Lower leg skin (tissue), 4 donors: ENCODE measurements at regions not wholly inside any gene's neighbourhood (a gene's known extent, or its start where the extent isn't known, plus 50 kb on each side); places are given as distances from the start of the nearest gene placed in this dataset.

Source experiments
- DNase-seq, 2 donors: peaks; one replicate each; pipeline ENCODE4 v3.0.0-alpha.2; 2019; ENCODE audit warnings: low spot score in 2 of 2
- H3K4me3 ChIP-seq: fragments of 200-600 bp; sonication (generic); 2 replicates; pipeline ENCODE4 v1.5.1; 2017; ENCODE audit warnings: mild to moderate bottlenecking, low read depth; ENCODE audit not compliant: poor library complexity, severe bottlenecking
- CTCF ChIP-seq, 3 donors: fragments of 450-650 bp; IDR thresholded peaks; one replicate each; pipeline ENCODE4 v1.5.1; 2016; ENCODE audit warnings: antibody characterized with exemption in 3 of 3, mild to moderate bottlenecking in 3 of 3, moderate library complexity in 2 of 3
- POLR2A ChIP-seq, 2 donors: fragments of 450-650 bp; IDR thresholded peaks; one replicate each; pipeline ENCODE4 v1.6.1; 2016 to 2017; ENCODE audit warnings: antibody characterized with exemption in 2 of 2, mild to moderate bottlenecking in 1 of 2, moderate library complexity in 1 of 2
- WGBS, 2 donors: methylation state at CpG; one replicate each; pipeline ENCODE4 v1.1.5; 2018; 5-methylcytosine and 5-hydroxymethylcytosine counted together
- intact Hi-C: fragments of 100-400 bp; cut with DNase I; formaldehyde crosslinking; loops from one replicate; pipeline ENCODE4 v1.15.0; 2023; ENCODE audit warnings: low total_unique reads

GRCh38 chr3:70855149-70855548, 542.7 kb upstream of the MDFIC2 start:
- intact Hi-C loops, result no loop called here
- no peak for DNase-seq
- H3K4me3 ChIP-seq, result no peak overlapping the region
- no peak for TF ChIP-seq POLR2A (IDR thresholded peaks at IDR 0.05)
- no peak for TF ChIP-seq CTCF (IDR thresholded peaks at IDR 0.05)
- WGBS, 2 donors, result 78 to 85% methylated on average over 2 of the region's 2 CpGs

- TF ChIP-seq POLR2A (IDR thresholded peaks at IDR 0.05) (no peak), CTCF (IDR thresholded peaks at IDR 0.05) (no peak)
- WGBS, 2 donors, result 39 to 46% methylated on average over 6 of the region's 6 CpGs
- DNase-seq, result no peak
- intact Hi-C loops, result no loop called here
- H3K4me3 ChIP-seq, result no peak overlapping the region
Observed at GRCh38 chr3:70854108-70854507, 541.7 kb upstream of the MDFIC2 start.

GRCh38 chr3:70853161-70853944, 540.9 kb upstream of the MDFIC2 start:
- DNase-seq, result no peak
- H3K4me3 ChIP-seq, result no peak overlapping the region
- TF ChIP-seq POLR2A (IDR thresholded peaks at IDR 0.05) (no peak), CTCF (IDR thresholded peaks at IDR 0.05) (no peak)
- intact Hi-C loops, result no loop called here
- WGBS, 2 donors, result 77 to 78% methylated on average over 5 of the region's 5 CpGs

GRCh38 chr3:70849911-70850699, 537.7 kb upstream of the MDFIC2 start:
- intact Hi-C loops, result loop anchor here (1.0 kb wide), 1 partner anchor 25 kb away; no protein-coding TSS in a partner anchor
- 54 to 56% methylated on average over 6 of the region's 6 CpGs for WGBS, 2 donors
- TF ChIP-seq CTCF (IDR thresholded peaks at IDR 0.05) (no peak), POLR2A (IDR thresholded peaks at IDR 0.05) (no peak)
- H3K4me3 ChIP-seq, result no peak overlapping the region
- DNase-seq, result peak in 1 of 2 donors; percentile 49

- TF ChIP-seq POLR2A (IDR thresholded peaks at IDR 0.05), result no peak
- TF ChIP-seq CTCF (IDR thresholded peaks at IDR 0.05), result no peak
- no peak overlapping the region for H3K4me3 ChIP-seq
- no peak for DNase-seq
- 58 to 66% methylated on average over 4 of the region's 4 CpGs for WGBS, 2 donors
- intact Hi-C loops, result no loop called here
Observed at GRCh38 chr3:70840106-70840870, 527.9 kb upstream of the MDFIC2 start.
